ENCODE measurements at regions not wholly inside any gene's neighbourhood (a gene's known extent, or its start where the extent isn't known, plus 50 kb on each side); places are given as distances from the start of the nearest gene placed in this dataset.

GRCh38 chr4:136643416-136643815 is 888.9 kb downstream of the PCDH18 start:
- Histone ChIP-seq H3F3A (ENCODE audit: control insufficient read depth, insufficient read depth) (no peaks in the 10 kb centered on the region), H3K79me2 (ENCODE audit: control insufficient read depth, low read length) (no peaks in the 10 kb centered on the region), H3K4me1 (ENCODE audit: control insufficient read depth, low read length) (no peaks in the 10 kb centered on the region), H4K20me1 (ENCODE audit: control insufficient read depth, insufficient read depth, low read depth, low read length) (no peaks in the 10 kb centered on the region), H3K4me3 (ENCODE audit: low read length) (no peak overlapping the region), H3K9me3 (ENCODE audit: control insufficient read depth, insufficient read depth, low read length) (no peaks in the 10 kb centered on the region), H3K27ac (ENCODE audit: low read depth, low read length) (no peak overlapping the region), H3K27me3 (ENCODE audit: control insufficient read depth, low read length) (no peaks in the 10 kb centered on the region), H3K36me3 (ENCODE audit: control insufficient read depth, low read length) (no peaks in the 10 kb centered on the region), H3K9me2 (replicated peaks; ENCODE audit: control insufficient read depth, low read length) (no peaks in the 10 kb centered on the region), H3K4me2 (ENCODE audit: low read length) (no peak overlapping the region)
- TF ChIP-seq EZH2phosphoT487 (IDR thresholded peaks at IDR 0.05; ENCODE audit: borderline replicate concordance, low read length) = no peak
- no peak for TF ChIP-seq CTCF (IDR thresholded peaks at IDR 0.05; ENCODE audit: low read depth, low read length, poor library complexity, severe bottlenecking)

GRCh38 chr4:136637071-136637777 is 895.1 kb downstream of the PCDH18 start:
- Histone ChIP-seq H3K9me2 (replicated peaks; ENCODE audit: control insufficient read depth, low read length) (no peaks in the 10 kb centered on the region), H3K4me2 (ENCODE audit: low read length) (no peak overlapping the region), H4K20me1 (ENCODE audit: control insufficient read depth, insufficient read depth, low read depth, low read length) (no peaks in the 10 kb centered on the region), H3K36me3 (ENCODE audit: control insufficient read depth, low read length) (no peaks in the 10 kb centered on the region), H3K4me1 (ENCODE audit: control insufficient read depth, low read length) (no peaks in the 10 kb centered on the region), H3K9me3 (ENCODE audit: control insufficient read depth, insufficient read depth, low read length) (no peaks in the 10 kb centered on the region), H3K27ac (ENCODE audit: low read depth, low read length) (no peak overlapping the region), H3K27me3 (ENCODE audit: control insufficient read depth, low read length) (no peaks in the 10 kb centered on the region), H3K4me3 (ENCODE audit: low read length) (no peak overlapping the region), H3F3A (ENCODE audit: control insufficient read depth, insufficient read depth) (no peaks in the 10 kb centered on the region), H3K79me2 (ENCODE audit: control insufficient read depth, low read length) (no peaks in the 10 kb centered on the region)
- TF ChIP-seq CTCF (IDR thresholded peaks at IDR 0.05; ENCODE audit: low read depth, low read length, poor library complexity, severe bottlenecking) (peak; percentile 66), EZH2phosphoT487 (IDR thresholded peaks at IDR 0.05; ENCODE audit: borderline replicate concordance, low read length) (no peak)

GRCh38 chr4:136636155-136636554 is 896.1 kb downstream of the PCDH18 start:
- no peaks in the 10 kb centered on the region for H3K27me3 ChIP-seq (ENCODE audit: control insufficient read depth, low read length)
- no peak overlapping the region for H3K27ac ChIP-seq (ENCODE audit: low read depth, low read length)
- no peak overlapping the region for H3K4me3 ChIP-seq (ENCODE audit: low read length)
- H3K9me3 ChIP-seq (ENCODE audit: control insufficient read depth, insufficient read depth, low read length) = no peaks in the 10 kb centered on the region
- no peaks in the 10 kb centered on the region for H3K9me2 ChIP-seq (replicated peaks; ENCODE audit: control insufficient read depth, low read length)
- H3K4me1 ChIP-seq (ENCODE audit: control insufficient read depth, low read length) = no peaks in the 10 kb centered on the region
- no peaks in the 10 kb centered on the region for H3F3A ChIP-seq (ENCODE audit: control insufficient read depth, insufficient read depth)
- no peak overlapping the region for H3K4me2 ChIP-seq (ENCODE audit: low read length)
- no peak for TF ChIP-seq CTCF (IDR thresholded peaks at IDR 0.05; ENCODE audit: low read depth, low read length, poor library complexity, severe bottlenecking)
- no peak for TF ChIP-seq EZH2phosphoT487 (IDR thresholded peaks at IDR 0.05; ENCODE audit: borderline replicate concordance, low read length)
- no peaks in the 10 kb centered on the region for H3K36me3 ChIP-seq (ENCODE audit: control insufficient read depth, low read length)
- no peaks in the 10 kb centered on the region for H3K79me2 ChIP-seq (ENCODE audit: control insufficient read depth, low read length)
- no peaks in the 10 kb centered on the region for H4K20me1 ChIP-seq (ENCODE audit: control insufficient read depth, insufficient read depth, low read depth, low read length)
